NOMO-1 treated with dmso at 0.1 percent for 144 hours (cell line): ENCODE measurements at regions not wholly inside any gene's neighbourhood (a gene's known extent, or its start where the extent isn't known, plus 50 kb on each side); places are given as distances from the start of the nearest gene placed in this dataset.

Experiments
- DNase-seq: peaks from one replicate; lab custom pipeline; 2025; ENCODE audit not compliant: unreplicated experiment; lab: John Stamatoyannopoulos, UW

DNA sequence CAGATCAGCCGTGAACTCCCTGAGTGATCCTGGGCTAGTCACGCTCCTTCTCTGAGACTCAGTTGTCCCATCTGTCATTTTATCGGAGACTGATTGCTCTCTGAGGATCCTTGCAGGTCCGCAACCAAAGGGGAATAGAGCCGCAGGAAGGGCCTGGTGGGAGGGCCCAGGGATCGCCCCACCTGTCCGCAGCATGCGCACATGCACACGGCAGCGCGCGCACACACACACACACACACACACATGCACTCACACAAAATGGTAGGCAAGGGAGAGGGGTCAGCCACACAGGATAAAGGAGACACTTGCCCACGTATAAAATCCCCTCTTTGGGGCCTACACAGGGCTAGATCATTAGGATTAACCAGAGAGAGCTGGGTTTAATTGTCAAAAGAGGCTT is 95.6 kb upstream of the FOXP4 start:
- DNase-seq, result no peak

- no peak for DNase-seq
These were observed 95.1 kb upstream of the FOXP4 start for GRCh38 chr6:41451039-41451438.

DNA sequence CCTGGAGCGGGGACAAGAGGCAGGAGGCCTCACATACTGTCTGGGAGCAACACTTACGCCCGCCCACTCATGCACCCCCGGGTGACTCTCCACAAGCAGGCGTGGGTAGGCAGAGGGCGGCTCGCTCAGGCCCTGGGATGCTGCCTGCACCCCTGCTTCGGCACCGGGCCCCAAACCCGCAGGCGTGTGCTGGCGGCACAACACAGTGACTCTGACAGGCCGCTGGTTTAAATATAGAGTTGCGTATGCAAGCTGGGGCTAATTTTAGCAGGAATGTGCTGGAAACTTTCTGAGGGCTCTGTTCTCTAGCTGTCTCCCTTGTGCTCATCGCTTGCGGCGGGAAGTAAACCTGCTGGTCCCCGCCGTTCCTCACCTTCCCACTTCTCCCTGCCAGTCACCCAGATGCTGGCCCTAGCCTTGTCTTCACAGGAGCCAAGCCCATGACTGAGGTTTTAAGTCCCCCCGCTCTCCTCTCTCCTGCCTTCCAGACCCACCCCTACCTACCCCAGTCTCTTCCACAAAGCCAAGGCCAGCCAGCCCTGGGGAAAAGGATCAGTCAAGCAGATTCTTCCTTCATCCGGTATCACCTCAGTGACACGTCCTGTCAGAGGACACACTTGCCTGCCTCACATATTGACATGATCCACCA is 94.5 kb upstream of the FOXP4 start:
- DNase-seq, result no peak

GRCh38 chr6:41452763-41453162 is 93.4 kb upstream of the FOXP4 start:
- no peak for DNase-seq

DNA sequence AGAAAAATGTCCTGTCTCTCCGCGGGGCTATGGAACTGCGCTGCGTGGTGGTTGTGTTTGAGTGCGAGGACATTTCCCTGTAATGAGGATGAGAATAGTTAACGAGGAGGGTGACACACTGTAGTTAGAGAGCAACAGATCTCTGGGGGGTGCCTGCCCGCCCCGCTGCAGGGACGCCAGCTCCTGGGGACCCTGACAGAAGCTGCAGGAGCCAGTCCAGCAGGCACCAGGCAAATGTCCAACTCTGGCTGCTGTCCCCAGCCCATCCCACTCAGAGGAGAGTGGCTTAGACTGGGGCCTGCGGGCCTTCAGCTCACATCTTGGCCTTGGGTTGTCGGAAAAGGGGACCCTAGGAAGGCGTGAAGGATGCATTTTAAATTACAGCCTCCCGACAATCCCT is 92.9 kb upstream of the FOXP4 start:
- no peak for DNase-seq

- DNase-seq, result no peak
These were observed 91.9 kb upstream of the FOXP4 start for GRCh38 chr6:41454189-41454789.

- no peak for DNase-seq
These were observed 90.8 kb upstream of the FOXP4 start for GRCh38 chr6:41455410-41455809.

DNA sequence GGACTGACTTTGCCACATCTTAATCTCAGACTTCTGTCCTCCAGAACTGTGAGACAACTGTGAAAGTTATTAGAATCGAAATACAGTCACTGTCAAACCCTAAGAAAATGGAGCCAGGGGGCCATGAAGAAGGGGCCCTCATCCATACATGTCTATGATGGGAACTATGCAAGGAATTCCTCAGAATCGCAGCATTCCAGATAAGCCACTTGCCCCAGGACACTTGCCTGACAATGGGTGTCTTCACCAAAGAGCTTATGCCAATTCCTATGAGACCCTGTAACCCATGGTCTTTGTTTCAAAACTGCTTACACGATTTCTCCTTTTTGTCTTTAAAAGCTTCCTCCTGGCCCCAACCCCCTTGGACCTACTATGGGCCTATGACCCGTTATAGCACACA is 90.4 kb upstream of the FOXP4 start:
- no peak for DNase-seq

DNA sequence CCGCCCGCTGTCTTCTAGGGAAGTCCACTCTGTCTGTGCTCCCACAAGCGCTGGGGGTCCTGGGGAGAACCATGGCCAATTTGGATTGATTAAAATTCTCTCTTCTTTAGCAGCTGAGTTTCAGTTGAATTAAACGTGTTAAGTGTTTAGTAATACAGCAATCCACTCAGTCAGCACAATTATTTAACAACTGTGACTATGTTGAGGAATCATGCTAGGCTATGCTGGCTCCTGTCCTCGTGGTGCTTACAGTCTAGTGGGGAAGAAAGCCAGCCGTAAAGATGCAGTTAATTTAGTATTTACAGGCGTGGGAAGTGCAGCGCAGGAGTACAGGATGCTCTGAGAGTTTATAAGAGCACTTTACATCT is 88.9 kb upstream of the FOXP4 start:
- DNase-seq, result no peak

DNA sequence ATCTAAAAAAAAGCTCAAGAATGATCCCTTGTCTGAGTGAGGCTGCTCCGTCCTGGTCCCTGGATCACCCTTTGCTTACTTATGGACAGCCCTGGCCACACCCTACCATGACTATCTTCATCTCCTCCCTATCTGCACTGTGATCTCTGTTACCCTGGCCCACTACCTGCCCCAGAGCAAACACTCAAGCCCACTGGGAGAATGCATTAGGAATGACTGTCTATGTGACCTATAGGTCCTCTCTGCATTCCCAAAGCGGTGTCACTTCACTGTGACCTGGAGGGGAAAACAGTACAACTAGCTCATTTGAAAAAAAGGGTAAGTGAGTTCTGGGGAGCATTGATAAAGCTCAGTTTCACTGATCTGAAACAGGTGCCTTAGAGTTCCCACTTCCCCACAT is 86.4 kb upstream of the FOXP4 start:
- DNase-seq, result no peak

- DNase-seq, result no peak
These were observed 85.3 kb upstream of the FOXP4 start for GRCh38 chr6:41460742-41461336.

- no peak for DNase-seq
These were observed 84.1 kb upstream of the FOXP4 start for GRCh38 chr6:41462033-41462432.

- no peak for DNase-seq
These were observed 82.9 kb upstream of the FOXP4 start for GRCh38 chr6:41463062-41463930.

DNA sequence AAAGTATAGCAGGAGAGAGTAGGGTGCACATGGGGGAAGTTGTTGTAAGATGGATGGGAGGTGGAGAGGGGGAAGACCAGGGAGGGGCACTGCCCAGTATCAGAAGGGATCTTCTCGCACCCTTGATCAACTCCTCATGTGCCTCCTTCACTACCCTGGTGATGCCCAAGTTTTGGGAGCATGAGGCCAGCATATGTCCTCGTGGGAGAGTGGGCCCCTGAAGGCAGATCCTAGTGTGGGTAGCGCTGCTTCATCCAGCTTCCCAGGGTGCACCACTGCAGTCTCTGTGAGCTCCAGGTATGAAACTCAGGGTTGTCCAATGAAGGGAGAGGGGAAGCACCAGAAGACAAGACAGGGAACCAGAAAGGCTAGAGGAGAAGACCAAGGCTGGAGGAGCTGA is 82.2 kb upstream of the FOXP4 start:
- DNase-seq, result no peak

GRCh38 chr6:41464481-41464880 is 81.7 kb upstream of the FOXP4 start:
- no peak for DNase-seq

GRCh38 chr6:41466437-41466990 is 79.7 kb upstream of the FOXP4 start:
- DNase-seq, result peak; percentile 36

- DNase-seq, result no peak
These were observed 79.1 kb upstream of the FOXP4 start for GRCh38 chr6:41467061-41467460.

- DNase-seq, result no peak
These were observed 78.4 kb upstream of the FOXP4 start for GRCh38 chr6:41467627-41468404.

- DNase-seq, result no peak
These were observed 76.8 kb upstream of the FOXP4 start for GRCh38 chr6:41469156-41470028.

- DNase-seq, result no peak
These were observed 76.2 kb upstream of the FOXP4 start for GRCh38 chr6:41470029-41470330.
